Brain microvascular endothelial cell (primary cell): ENCODE measurements at regions not wholly inside any gene's neighbourhood (a gene's known extent, or its start where the extent isn't known, plus 50 kb on each side); places are given as distances from the start of the nearest gene placed in this dataset.

Source experiments
- DNase-seq: peaks from one replicate; pipeline ENCODE4 v3.0.0-alpha.2; 2020
- H3K27ac ChIP-seq: fragments of 250-450 bp; sonication (Bioruptor Pico); 2 replicates; pipeline ENCODE4 v1.5.1; 2020; ENCODE audit warnings: mild to moderate bottlenecking, moderate library complexity
- H3K27me3 ChIP-seq: fragments of 250-450 bp; sonication (Bioruptor Pico); replicated peaks from 2 replicates; pipeline ENCODE4 v1.5.1; 2020; ENCODE audit warnings: mild to moderate bottlenecking
- H3K36me3 ChIP-seq: fragments of 250-450 bp; sonication (Bioruptor Pico); replicated peaks from 2 replicates; pipeline ENCODE4 v1.5.1; 2020; ENCODE audit warnings: mild to moderate bottlenecking
- H3K4me3 ChIP-seq: 2 replicates; pipeline ENCODE4 v1.5.1; 2011; ENCODE audit warnings: low read depth, mild to moderate bottlenecking, control low read depth, low read length, moderate library complexity
- in situ Hi-C: cut with HindIII; loops from 2 replicates; pipeline ENCODE4 v1.10.0; 2017; ENCODE audit warnings: low sequenced_read_pairs, low pct_ligation_motif_present
- TF ChIP-seq, protein P1 (sequence below): IDR thresholded peaks from 2 replicates; pipeline ENCODE4 v1.5.1; 2011; ENCODE audit warnings: low read depth, mild to moderate bottlenecking, moderate library complexity, low read length, control low read depth, inconsistent platforms; ENCODE audit errors: missing control alignments

- Histone ChIP-seq H3K4me3 (no peak overlapping the region), H3K27ac (no peak overlapping the region)
- in situ Hi-C loops = no loop called here
Observed at GRCh38 chr15:85891470-85891869, 96.7 kb upstream of the KLHL25 start.

GRCh38 chr15:85892232-85892631 lies 97.5 kb upstream of the KLHL25 start:
- Histone ChIP-seq H3K4me3 (no peak overlapping the region), H3K27me3 (no peaks in the 10 kb centered on the region), H3K27ac (no peak overlapping the region), H3K36me3 (no peaks in the 10 kb centered on the region)
- TF ChIP-seq, protein P1, sequence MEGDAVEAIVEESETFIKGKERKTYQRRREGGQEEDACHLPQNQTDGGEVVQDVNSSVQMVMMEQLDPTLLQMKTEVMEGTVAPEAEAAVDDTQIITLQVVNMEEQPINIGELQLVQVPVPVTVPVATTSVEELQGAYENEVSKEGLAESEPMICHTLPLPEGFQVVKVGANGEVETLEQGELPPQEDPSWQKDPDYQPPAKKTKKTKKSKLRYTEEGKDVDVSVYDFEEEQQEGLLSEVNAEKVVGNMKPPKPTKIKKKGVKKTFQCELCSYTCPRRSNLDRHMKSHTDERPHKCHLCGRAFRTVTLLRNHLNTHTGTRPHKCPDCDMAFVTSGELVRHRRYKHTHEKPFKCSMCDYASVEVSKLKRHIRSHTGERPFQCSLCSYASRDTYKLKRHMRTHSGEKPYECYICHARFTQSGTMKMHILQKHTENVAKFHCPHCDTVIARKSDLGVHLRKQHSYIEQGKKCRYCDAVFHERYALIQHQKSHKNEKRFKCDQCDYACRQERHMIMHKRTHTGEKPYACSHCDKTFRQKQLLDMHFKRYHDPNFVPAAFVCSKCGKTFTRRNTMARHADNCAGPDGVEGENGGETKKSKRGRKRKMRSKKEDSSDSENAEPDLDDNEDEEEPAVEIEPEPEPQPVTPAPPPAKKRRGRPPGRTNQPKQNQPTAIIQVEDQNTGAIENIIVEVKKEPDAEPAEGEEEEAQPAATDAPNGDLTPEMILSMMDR = no peak
- in situ Hi-C loops = no loop called here
- no peak for DNase-seq

More at GRCh38 chr15:85891470-85891869, 96.7 kb upstream of the KLHL25 start:
- TF ChIP-seq, protein P1 = no peak
- no peaks in the 10 kb centered on the region for H3K27me3 ChIP-seq
- H3K36me3 ChIP-seq = no peaks in the 10 kb centered on the region
- DNase-seq = no peak

DNA sequence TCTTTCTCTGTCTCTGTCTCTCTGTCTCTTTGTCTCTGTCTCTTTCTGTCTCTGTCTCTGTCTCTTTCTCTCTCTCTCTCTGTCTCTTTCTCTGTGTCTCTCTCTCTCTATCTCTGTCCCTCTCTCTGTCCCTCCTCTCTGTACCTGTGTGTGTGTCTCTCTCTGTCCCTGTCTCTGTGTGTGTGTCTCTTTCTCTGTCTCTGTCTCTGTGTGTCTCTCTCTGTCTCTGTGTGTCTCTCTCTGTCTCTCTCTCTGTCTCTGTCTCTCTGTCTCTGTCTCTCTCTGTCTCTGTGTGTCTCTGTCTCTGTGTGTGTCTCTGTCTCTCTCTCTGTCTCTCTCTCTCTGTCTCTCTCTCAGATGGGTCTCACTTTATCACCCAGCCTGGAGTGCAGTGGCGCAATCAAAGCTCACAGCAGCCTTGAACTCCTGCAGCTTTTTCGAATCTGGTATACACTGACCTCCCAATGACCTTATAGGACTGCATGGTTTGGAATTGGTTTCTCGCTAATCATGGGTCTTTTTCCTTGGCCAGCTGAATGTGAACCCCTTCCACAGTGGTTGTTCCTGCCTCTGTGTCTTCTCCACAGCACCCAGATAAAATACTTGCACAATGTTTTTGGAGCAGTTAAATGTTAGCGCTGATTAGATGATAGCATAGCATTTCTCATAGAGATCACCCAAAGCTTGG lies 102.6 kb upstream of the KLHL25 start:
- in situ Hi-C loops = no loop called here
- no peak for DNase-seq
- H3K27ac ChIP-seq = no peak overlapping the region
- TF ChIP-seq, protein P1 = no peak
- H3K27me3 ChIP-seq = no peaks in the 10 kb centered on the region
- no peaks in the 10 kb centered on the region for H3K36me3 ChIP-seq
- H3K4me3 ChIP-seq = no peak overlapping the region

DNA sequence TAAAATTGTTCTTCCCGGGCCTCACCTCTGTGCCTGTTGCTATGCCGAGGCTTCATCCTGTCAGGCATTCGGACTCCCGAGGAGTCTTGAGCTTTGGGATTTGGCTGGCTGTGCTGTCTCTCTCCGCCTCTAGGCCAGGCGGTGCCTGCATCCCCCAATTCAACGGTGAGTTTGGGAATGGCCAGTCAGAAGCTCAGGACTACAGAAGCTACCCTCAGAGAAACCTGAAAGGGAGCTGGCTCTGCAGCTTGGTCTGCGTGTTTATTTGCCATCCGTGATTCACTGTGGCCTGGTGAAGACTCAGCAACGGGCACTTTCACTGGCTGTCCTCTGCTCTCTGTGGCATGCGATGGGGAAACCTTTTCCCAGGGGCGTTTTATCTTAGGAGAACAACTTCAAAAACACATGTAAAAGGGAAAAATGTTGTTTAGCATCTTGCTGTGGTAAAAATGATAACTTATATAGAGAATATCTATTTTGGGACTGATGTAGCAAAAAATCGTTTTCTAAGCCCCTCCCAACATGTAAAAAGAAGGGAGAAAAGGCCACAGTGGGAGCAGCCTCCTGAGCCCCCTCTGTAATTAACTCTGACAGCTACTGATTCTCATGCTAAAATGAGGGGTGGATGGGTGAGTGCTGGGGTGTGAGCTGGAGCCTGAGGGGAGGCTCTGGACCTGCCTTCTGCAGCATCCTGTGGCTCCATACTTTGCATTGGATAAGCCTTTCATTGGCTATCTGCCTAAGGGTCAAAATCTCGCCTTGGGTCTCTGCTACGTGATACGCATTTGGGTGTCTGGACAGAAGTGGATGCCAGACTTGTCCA lies 103.4 kb upstream of the KLHL25 start:
- in situ Hi-C loops = no loop called here
- Histone ChIP-seq H3K27ac (no peak overlapping the region), H3K27me3 (no peaks in the 10 kb centered on the region), H3K36me3 (no peaks in the 10 kb centered on the region), H3K4me3 (no peak overlapping the region)
- TF ChIP-seq, protein P1 = no peak
- no peak for DNase-seq

DNA sequence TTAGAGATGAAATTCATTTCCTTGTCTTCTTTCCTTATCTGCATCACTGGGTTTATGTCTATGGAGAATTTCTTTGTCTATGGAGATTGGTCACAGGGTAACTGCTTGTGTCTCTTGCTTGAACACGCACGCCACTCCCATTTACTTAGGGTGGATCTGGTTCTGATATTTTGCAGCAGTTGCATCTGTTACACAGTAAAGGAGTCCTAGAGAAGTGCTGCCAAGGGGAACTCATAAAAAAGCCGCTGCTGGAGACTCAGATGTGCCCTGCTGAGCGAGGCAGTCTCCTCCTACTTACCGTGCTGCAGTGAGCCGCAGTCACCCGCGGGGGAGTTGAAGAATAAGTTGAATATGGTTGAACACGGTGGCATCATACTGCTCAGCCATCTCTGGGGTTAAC lies 105.2 kb upstream of the KLHL25 start:
- no peak overlapping the region for H3K27ac ChIP-seq
- in situ Hi-C loops = no loop called here
- no peak overlapping the region for H3K4me3 ChIP-seq
- no peak for DNase-seq
- H3K27me3 ChIP-seq = no peaks in the 10 kb centered on the region
- TF ChIP-seq, protein P1 = no peak
- no peaks in the 10 kb centered on the region for H3K36me3 ChIP-seq
